ENCODE measurements at regions not wholly inside any gene's neighbourhood (a gene's known extent, or its start where the extent isn't known, plus 50 kb on each side); places are given as distances from the start of the nearest gene placed in this dataset.
"Not testable (repeated sequence)": the region's sequence is repeated elsewhere in the genome, so short reads cannot be mapped to it uniquely, and the experiment has no call there.

DNA sequence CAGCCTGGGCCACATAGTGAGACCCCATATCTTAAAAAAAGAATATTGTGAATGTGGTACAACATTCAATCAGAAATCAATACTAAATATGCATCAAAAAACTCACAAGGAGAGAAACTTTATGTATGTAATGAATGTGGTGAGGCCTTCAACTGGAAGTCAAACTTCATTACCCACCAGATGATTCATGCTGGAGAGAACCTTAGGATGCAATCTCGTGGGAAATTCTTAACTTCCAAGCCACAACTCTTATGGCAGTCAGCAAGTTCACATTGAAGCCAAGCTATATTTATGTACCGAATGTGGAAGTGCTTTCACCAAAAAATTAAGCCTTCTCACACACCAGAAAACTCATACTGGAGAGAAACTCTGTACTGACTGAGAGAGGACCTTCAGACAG, 84.5 kb upstream of the UXT start:
- no peak overlapping the region for H3K27ac ChIP-seq (ENCODE audit: low read length)
- ChIA-PET POLR2A (ENCODE audit: unreplicated experiment) (no interaction called here), CTCF (no interaction called here)
- H3K36me3 ChIP-seq (ENCODE audit: low read depth, low read length), result no peaks in the 10 kb centered on the region
- no peaks in the 10 kb centered on the region for H4K20me1 ChIP-seq (ENCODE audit: low read length)
- no peaks in the 10 kb centered on the region for H3K9me2 ChIP-seq (replicated peaks; ENCODE audit: low read length)
- no peaks in the 10 kb centered on the region for H3K79me2 ChIP-seq (ENCODE audit: low read length)
- BruUV-seq (replicated peaks), result no TSS peak
- no peak overlapping the region for H3K4me3 ChIP-seq (ENCODE audit: low read length)
- H3K9ac ChIP-seq (ENCODE audit: low read length), result no peak overlapping the region
- no peak overlapping the region for H2AFZ ChIP-seq (ENCODE audit: low read length)
- no peaks in the 10 kb centered on the region for H3K9me3 ChIP-seq (ENCODE audit: low read length)
- H3K4me2 ChIP-seq (ENCODE audit: low read length), result no peak overlapping the region
- no peak for TF ChIP-seq EZH2 (IDR thresholded peaks at IDR 0.05; ENCODE audit: low read length, unreplicated experiment)
- TF ChIP-seq, protein P1, sequence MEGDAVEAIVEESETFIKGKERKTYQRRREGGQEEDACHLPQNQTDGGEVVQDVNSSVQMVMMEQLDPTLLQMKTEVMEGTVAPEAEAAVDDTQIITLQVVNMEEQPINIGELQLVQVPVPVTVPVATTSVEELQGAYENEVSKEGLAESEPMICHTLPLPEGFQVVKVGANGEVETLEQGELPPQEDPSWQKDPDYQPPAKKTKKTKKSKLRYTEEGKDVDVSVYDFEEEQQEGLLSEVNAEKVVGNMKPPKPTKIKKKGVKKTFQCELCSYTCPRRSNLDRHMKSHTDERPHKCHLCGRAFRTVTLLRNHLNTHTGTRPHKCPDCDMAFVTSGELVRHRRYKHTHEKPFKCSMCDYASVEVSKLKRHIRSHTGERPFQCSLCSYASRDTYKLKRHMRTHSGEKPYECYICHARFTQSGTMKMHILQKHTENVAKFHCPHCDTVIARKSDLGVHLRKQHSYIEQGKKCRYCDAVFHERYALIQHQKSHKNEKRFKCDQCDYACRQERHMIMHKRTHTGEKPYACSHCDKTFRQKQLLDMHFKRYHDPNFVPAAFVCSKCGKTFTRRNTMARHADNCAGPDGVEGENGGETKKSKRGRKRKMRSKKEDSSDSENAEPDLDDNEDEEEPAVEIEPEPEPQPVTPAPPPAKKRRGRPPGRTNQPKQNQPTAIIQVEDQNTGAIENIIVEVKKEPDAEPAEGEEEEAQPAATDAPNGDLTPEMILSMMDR (conservative IDR thresholded peaks at IDR 0.05; ENCODE audit: low read depth, low read length), result no peak
- no peak for TF ChIP-seq EZH2phosphoT487 (IDR thresholded peaks at IDR 0.05; ENCODE audit: borderline replicate concordance, low read length)
- no peaks in the 10 kb centered on the region for H3F3A ChIP-seq (ENCODE audit: low read length, unreplicated experiment)
- DNase-seq, result no peak
- no peaks in the 10 kb centered on the region for H3K4me1 ChIP-seq (ENCODE audit: insufficient read depth, low read length)
- intact Hi-C loops (cut with micrococcal nuclease), result no loop called here
- ATAC-seq, result no peak
- no peaks in the 10 kb centered on the region for H3K27me3 ChIP-seq (ENCODE audit: low read length)

DNA sequence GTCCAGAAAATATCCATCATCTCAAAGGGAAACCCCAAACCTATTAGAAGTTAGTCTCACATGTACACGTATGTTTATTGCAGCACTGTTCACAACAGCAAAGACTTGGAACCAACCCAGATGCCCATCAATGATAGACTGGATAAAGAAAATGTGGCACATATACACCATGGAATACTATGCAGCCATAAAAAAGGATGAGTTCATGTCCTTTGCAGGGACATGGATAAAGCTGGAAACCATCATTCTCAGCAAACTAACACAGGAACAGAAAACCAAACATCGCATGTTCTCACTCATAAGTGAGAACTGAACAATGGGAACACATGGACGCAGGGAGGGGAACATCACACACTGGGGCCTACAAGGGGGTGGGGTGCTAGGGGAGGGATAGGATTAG, 79.9 kb upstream of the UXT start:
- BruUV-seq (replicated peaks); intact Hi-C loops (cut with micrococcal nuclease); POLR2A ChIA-PET (ENCODE audit: unreplicated experiment): not testable (repeated sequence)

DNA sequence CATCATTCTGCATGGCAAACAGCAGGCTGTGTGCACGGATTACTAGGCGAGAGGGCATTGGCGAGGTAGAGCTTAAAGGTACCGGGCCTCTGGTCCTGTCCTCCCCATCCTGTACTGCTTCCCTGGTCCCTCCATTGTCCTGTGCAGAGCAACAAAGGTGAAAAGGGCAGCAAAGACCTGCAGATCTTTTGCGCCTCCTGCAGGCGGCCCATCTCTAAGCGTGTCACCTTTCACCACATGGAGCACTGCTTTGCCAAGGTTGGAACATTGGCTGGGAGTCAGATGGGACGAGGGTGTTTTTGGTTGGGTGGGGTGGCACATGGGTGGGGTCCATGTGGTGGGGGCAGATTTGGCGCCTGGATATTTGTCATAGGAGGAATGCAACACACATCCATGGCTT, 64.7 kb upstream of the UXT start:
- intact Hi-C loops (cut with micrococcal nuclease), result no loop called here
- Histone ChIP-seq H3K36me3 (ENCODE audit: low read depth, low read length) (no peaks in the 10 kb centered on the region), H3K4me3 (ENCODE audit: low read length) (no peak overlapping the region), H3K27me3 (ENCODE audit: low read length) (peaks cover 3% of the 10 kb centered on the region; the same call in 1 of the 2 replicates), H3K9me3 (ENCODE audit: low read length) (no peaks in the 10 kb centered on the region), H3K9ac (ENCODE audit: low read length) (no peak overlapping the region), H3K4me1 (ENCODE audit: insufficient read depth, low read length) (no peaks in the 10 kb centered on the region), H3K4me2 (ENCODE audit: low read length) (no peak overlapping the region), H2AFZ (ENCODE audit: low read length) (no peak overlapping the region), H3K9me2 (replicated peaks; ENCODE audit: low read length) (no peaks in the 10 kb centered on the region), H4K20me1 (ENCODE audit: low read length) (no peaks in the 10 kb centered on the region), H3F3A (ENCODE audit: low read length, unreplicated experiment) (no peaks in the 10 kb centered on the region), H3K79me2 (ENCODE audit: low read length) (no peaks in the 10 kb centered on the region), H3K27ac (ENCODE audit: low read length) (no peak overlapping the region)
- POLR2A ChIA-PET (ENCODE audit: unreplicated experiment), result no interaction called here
- no peak for ATAC-seq
- TF ChIP-seq, protein P1 (conservative IDR thresholded peaks at IDR 0.05; ENCODE audit: low read depth, low read length), result peak; percentile 12; the same call in 1 of the 2 replicates
- TF ChIP-seq EZH2phosphoT487 (IDR thresholded peaks at IDR 0.05; ENCODE audit: borderline replicate concordance, low read length) (no peak), EZH2 (IDR thresholded peaks at IDR 0.05; ENCODE audit: low read length, unreplicated experiment) (no peak)
- CTCF ChIA-PET, result no interaction called here
- DNase-seq, result no peak
- BruUV-seq (replicated peaks), result no TSS peak

More for the DNA sequence above, 79.9 kb upstream of the UXT start:
- H3K9me2 ChIP-seq (replicated peaks; ENCODE audit: low read length); H3K9ac ChIP-seq (ENCODE audit: low read length); H3K4me3 ChIP-seq (ENCODE audit: low read length); CTCF ChIA-PET; H3K36me3 ChIP-seq (ENCODE audit: low read depth, low read length); H3K9me3 ChIP-seq (ENCODE audit: low read length); DNase-seq; H3K4me2 ChIP-seq (ENCODE audit: low read length); ATAC-seq; H3K79me2 ChIP-seq (ENCODE audit: low read length); H4K20me1 ChIP-seq (ENCODE audit: low read length); H3K4me1 ChIP-seq (ENCODE audit: insufficient read depth, low read length); H3K27ac ChIP-seq (ENCODE audit: low read length); H2AFZ ChIP-seq (ENCODE audit: low read length); H3F3A ChIP-seq (ENCODE audit: low read length, unreplicated experiment); H3K27me3 ChIP-seq (ENCODE audit: low read length): not testable (repeated sequence)

Measured in PC-3 (cell line).